NCI-H2107 treated with DMSO at 0.1 percent for 48 hours (cell line): ENCODE measurements at regions not wholly inside any gene's neighbourhood (a gene's known extent, or its start where the extent isn't known, plus 50 kb on each side); places are given as distances from the start of the nearest gene placed in this dataset.

Experiments
- DNase-seq: peaks from one replicate; lab custom pipeline; 2025; ENCODE audit not compliant: unreplicated experiment; lab: John Stamatoyannopoulos, UW

- no peak for DNase-seq
These were observed 85.2 kb upstream of the IQSEC1 start for GRCh38 chr3:13158408-13158807.

DNA sequence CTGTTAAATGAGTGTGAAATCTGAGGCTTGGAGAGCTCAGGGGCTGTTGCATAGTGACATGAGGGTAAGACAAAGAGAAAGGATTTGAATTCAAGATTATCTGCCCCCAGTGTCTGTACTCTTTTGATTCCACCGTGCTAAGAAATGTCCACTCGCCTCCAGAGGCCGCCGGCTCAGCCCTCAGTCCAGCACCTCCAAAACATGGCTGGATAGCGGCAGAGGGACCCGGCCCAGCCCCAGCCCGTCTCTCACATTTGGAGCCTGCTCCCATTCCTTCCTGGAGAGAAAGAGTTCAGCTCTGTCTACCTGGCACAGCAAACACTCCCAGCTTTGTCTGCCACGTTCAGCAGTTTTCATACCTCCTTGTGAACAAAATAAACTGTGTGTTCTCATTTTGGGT lies 84.8 kb upstream of the IQSEC1 start:
- no peak for DNase-seq

DNA sequence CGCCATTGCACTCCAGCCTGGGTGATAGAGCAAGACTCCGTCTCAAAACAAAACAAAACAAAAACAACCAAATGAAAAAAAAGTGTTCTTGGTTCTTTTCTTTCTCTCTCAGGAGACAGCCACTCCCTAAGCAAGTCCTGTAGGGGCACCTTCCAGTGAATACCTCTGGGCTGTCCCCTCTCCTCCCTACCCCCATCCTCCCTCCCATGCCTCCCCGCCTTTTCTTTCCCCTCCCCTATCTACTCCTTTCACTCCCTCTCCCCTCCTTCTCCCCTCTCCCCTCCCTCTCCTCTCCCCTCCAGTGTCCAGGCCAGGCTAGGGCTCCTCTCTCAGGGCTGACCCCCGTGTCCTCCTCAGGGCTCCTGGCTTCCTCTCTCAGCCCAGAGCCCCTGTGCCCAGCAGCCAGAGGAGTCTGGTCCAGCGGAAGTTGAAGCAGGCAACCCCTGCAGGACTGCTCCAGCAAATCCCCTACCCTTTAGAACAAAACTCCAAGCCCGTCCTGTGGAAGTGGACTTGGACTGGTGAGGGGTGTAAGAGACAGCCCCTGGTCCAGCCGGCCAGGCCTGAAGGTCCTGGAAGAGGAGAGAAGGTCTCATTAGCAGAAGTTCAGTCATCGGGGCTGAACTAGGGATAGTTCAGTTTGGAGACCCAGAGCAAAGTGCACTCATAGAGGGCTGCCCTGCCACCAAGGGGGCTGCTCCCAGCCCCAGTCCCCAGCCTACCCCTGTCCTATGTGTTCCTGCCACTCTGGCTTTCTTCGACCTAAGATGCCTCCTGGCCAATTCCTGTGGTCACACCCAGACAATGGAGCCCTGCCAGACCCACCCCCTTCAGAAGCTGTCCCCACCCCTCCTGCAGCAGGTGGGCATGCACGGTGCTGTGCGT lies 79.8 kb upstream of the IQSEC1 start:
- DNase-seq = no peak

- DNase-seq = no peak
These were observed 77.4 kb upstream of the IQSEC1 start for GRCh38 chr3:13150624-13151023.

- no peak for DNase-seq
These were observed 76.3 kb upstream of the IQSEC1 start for GRCh38 chr3:13149330-13150108.

GRCh38 chr3:13148561-13149329 lies 75.5 kb upstream of the IQSEC1 start:
- DNase-seq = no peak

GRCh38 chr3:13148126-13148525 lies 74.9 kb upstream of the IQSEC1 start:
- DNase-seq = no peak

- no peak for DNase-seq
These were observed 74.1 kb upstream of the IQSEC1 start for GRCh38 chr3:13147344-13147743.

GRCh38 chr3:13146643-13147143 lies 73.5 kb upstream of the IQSEC1 start:
- DNase-seq = no peak

DNA sequence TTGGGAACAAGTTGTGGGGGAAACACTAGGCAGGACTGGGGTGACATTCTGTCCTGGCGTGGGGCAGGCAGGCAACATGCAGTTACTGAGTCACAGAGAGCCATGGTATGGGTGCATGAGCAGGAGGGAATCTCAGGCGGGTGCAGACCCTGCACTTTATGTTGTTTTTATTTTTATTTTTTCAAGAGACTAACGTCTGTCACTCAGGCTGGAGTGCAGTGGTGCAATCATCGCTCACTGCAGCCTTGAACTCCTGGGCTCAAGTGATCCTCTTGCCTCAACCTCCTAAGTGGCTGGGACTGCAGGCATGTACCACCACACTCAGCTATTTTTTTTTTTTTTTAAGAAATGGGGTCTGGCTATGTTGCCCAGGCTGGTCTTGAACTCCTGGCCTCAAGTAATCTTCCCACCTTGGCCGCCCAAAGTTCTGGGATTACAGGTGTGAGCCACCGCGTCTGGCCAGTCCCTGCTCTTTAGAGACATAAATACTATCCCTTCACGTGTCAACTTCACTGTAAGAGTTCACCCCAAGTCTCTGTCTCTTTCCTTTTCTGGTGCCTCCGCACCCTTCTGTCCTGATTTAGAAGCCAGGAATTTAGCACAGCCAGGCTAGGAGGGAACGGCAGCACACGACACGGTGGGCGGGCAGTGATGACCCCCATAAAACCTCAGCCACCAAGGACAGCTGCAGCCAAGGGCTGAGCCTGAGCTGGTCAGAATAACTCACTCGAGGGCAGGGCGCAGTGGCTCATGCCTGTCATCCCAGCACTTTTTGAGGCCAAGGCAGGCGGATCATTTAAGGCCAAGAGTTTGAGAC lies 72.8 kb upstream of the IQSEC1 start:
- DNase-seq = no peak

DNA sequence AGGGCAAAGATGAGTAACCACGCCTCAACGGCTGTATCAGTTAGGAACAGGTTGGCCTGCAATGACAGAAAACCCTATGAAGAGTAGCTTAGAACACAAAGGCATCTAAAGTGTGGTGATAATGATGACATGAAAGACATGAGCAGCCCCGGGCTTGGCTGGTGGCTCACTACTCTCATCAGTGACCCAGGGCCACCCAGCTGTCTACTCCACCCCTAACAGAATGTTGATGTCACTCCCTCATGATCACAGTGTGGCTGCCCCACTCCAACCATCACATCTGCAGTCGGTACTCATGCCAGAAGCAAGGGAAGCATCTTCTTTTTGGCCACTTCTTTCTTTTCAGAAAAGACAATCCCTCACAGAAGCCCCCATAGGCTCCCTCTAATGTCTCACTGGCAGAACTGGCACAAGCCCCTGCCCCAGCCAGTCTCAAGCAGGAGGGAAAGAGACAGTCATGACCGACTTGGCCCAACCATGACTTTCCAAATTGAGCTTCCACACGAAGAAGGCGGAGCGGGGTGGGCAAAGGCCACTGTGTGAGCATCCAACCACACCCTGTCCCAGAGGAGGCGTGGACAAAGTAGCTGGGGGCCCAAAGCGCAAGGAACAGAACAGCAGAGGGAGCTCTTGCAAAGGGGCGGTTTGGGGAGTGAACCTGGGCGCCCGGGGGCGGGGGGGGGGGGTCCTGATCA lies 72.0 kb upstream of the IQSEC1 start:
- DNase-seq = no peak

DNA sequence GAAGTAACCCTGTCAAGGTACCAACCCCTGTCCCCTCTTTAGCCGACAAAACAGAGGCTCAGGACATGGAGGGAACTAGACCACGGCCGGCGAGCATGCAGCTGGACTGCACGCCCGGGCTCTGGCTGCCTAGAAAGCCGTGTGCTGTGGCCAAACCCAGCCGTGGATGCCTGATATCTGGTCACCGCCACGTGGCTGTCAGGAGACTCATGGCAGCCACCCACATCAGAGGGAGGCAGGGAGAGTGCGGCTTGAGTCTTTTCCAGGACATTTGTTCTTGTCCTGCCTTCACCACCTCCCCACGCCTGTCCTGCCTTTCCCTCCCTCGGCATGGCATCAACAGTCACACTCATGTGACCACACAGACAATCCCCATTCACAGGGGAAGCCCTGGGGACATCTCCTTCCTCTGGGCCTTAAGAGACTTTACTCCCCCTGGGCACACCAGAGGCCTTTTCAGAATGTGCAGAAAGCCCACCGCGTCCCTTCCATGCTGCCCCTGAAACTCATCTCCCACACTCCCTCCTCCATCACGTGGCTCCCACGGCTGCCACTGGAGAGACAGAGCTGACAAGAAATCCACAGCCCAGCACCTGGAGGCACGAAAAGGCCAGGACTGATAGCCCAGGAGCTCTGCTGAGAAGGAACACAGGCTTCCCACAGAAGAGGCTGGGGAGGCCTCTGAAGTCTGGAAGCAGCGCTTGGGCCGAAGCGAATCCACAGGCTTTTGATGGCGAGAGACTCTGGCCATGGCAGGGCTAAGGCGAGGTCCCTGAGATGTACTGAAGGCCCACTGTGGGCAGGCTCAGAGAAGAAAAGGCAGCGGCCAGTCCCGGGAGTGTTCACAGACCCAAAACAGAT lies 71.2 kb upstream of the IQSEC1 start:
- DNase-seq = no peak

DNA sequence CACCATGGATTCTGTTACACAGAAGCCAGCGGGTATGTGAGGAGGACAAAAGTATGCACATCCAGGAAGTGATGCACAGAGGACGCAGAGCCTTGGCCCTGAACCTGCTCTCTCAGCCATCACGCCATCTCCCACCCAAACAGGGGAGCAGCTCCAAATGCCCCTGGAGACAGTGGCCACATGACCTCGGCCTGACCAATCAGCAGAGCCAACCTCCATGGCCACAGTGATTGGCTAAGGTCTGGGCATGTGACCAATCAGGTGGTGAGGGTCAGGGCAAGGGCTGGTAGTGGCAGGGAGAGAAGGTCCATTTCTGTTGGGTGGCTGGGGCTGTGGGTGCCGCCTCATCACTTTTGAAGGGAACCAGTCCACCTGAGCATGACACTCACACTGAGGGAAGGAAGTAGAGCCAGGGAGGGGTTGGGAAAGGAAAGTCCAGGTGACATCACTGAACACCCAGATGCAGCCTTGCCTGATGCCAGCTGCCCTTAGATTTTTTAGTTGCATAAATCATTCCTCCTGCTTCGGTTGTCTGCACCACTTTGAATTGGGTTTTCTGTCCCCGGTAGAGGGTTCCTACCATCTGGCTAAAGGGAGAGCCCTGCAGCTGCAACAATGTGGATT lies 70.3 kb upstream of the IQSEC1 start:
- DNase-seq = no peak

GRCh38 chr3:13142552-13143380 lies 69.5 kb upstream of the IQSEC1 start:
- no peak for DNase-seq

DNA sequence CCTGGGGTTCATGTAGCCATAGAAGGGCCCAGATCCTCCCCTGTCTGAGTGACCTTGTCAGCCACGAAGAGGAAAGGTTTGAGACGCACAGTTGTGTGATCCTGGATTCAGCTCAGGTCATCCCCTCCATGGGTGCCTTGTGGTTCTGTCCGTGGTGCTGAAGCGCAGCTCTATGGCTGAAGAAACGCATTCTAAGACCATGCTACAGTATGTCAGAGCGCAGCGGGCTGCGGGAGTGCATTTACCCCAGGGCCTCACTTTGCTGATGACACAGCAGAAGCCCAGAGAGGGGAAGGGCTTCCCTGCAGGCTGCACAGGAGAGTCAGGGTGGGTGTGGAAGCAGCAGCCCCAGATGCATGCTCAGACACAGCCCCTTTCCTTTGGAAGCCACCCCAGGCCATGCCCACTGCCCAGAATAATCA lies 68.8 kb upstream of the IQSEC1 start:
- no peak for DNase-seq

- no peak for DNase-seq
These were observed 68.0 kb upstream of the IQSEC1 start for GRCh38 chr3:13141183-13141582.

DNA sequence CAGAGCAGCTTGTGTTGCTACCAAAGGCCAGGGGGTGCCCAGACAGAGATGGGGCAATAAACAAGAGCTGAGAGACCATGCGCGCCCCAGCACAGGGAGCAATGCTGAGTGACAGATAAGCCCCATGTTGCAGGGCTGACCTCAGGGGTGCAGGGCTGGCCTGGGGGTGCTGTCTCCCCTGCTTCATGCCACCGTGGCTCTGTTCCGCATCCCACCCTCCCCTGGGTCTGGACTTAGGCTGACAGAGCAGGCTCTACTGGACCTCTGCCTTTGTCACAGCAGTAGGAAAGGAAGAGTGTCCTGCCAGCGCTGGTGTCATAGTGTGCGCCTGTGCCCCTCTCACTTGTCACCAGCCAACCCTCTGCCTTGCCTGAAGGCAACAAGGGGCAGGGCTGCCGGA lies 67.4 kb upstream of the IQSEC1 start:
- no peak for DNase-seq
